ENCODE measurements at regions not wholly inside any gene's neighbourhood (a gene's known extent, or its start where the extent isn't known, plus 50 kb on each side); places are given as distances from the start of the nearest gene placed in this dataset.

DNA sequence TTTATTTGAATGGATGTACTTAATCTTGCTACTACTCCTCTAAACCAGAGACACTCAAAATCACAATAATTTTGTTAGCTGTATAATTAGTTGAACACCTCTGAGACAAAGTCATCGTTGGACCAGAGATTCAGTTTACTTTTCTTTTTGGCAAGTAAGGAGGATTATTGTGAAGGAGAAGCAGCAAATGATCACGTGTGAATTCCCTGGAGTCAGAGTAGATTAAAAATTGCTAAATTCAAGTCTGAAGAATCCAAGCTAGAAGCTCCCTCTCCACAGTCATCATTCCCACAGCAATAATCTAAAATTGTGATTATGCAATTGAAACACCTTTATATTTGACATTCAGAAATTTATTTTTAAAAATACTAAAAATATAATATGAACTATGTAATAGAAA lies 484.4 kb downstream of the CMPK2 start:
- TF ChIP-seq, protein P1, sequence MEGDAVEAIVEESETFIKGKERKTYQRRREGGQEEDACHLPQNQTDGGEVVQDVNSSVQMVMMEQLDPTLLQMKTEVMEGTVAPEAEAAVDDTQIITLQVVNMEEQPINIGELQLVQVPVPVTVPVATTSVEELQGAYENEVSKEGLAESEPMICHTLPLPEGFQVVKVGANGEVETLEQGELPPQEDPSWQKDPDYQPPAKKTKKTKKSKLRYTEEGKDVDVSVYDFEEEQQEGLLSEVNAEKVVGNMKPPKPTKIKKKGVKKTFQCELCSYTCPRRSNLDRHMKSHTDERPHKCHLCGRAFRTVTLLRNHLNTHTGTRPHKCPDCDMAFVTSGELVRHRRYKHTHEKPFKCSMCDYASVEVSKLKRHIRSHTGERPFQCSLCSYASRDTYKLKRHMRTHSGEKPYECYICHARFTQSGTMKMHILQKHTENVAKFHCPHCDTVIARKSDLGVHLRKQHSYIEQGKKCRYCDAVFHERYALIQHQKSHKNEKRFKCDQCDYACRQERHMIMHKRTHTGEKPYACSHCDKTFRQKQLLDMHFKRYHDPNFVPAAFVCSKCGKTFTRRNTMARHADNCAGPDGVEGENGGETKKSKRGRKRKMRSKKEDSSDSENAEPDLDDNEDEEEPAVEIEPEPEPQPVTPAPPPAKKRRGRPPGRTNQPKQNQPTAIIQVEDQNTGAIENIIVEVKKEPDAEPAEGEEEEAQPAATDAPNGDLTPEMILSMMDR (IDR thresholded peaks at IDR 0.05 in 2 of 3, conservative IDR thresholded peaks at IDR 0.05 in 1 of 3; ENCODE audit: borderline replicate concordance in 1 of 3, insufficient read depth in 1 of 3, low read depth in 2 of 3, low read length in 2 of 3): no peak
- no peak for TF ChIP-seq EGR1 (IDR thresholded peaks at IDR 0.05; ENCODE audit: low read depth)

Data from HCT116 (cell line).